Gastrocnemius medialis (tissue), 4 donors: ENCODE measurements at regions not wholly inside any gene's neighbourhood (a gene's known extent, or its start where the extent isn't known, plus 50 kb on each side); places are given as distances from the start of the nearest gene placed in this dataset.

Experiments used
- CTCF ChIP-seq, 5 experiments: fragments of 450-650 bp in 3 of 5; fragments of 200-600 bp in 2 of 5; sonication (generic) in 2 of 5; IDR thresholded peaks in 4 of 5; conservative IDR thresholded peaks in 1 of 5; 1 replicate in 4 of 5; 2 replicates in 1 of 5; pipeline ENCODE4 v1.5.1; 2016 to 2019; ENCODE audit warnings: antibody characterized with exemption in 5 of 5, mild to moderate bottlenecking in 3 of 5, moderate library complexity in 3 of 5
- POLR2A ChIP-seq, 2 donors: fragments of 450-650 bp; IDR thresholded peaks; one replicate each; pipeline ENCODE4 v1.6.1; 2017; ENCODE audit warnings: antibody characterized with exemption in 2 of 2, mild to moderate bottlenecking in 2 of 2, moderate library complexity in 2 of 2

GRCh38 chr7:142422621-142423020 lies 164.8 kb upstream of the PRSS58 start:
- no peak for TF ChIP-seq CTCF (IDR thresholded peaks at IDR 0.05 in 4 of 5, conservative IDR thresholded peaks at IDR 0.05 in 1 of 5)
- TF ChIP-seq POLR2A (IDR thresholded peaks at IDR 0.05), result no peak
